NB4 (cell line): ENCODE measurements at regions not wholly inside any gene's neighbourhood (a gene's known extent, or its start where the extent isn't known, plus 50 kb on each side); places are given as distances from the start of the nearest gene placed in this dataset.

ENCODE experiments used
- POLR2A ChIP-seq: IDR thresholded peaks from 2 replicates; pipeline ENCODE4 v1.6.1; 2011; ENCODE audit warnings: mild to moderate bottlenecking; ENCODE audit not compliant: insufficient read length; ENCODE audit errors: extremely low read depth
- TF ChIP-seq, protein P1 (sequence below): IDR thresholded peaks from one replicate; pipeline ENCODE4 v1.5.1; 2012; ENCODE audit warnings: low read depth, low read length
- TF ChIP-seq, protein P2 (sequence below): IDR thresholded peaks from 2 replicates; pipeline ENCODE4 v1.6.1; 2011; ENCODE audit warnings: low read depth, low read length

GRCh38 chr14:35944847-35945246 lies 118.7 kb downstream of the BRMS1L start:
- TF ChIP-seq, protein P1, sequence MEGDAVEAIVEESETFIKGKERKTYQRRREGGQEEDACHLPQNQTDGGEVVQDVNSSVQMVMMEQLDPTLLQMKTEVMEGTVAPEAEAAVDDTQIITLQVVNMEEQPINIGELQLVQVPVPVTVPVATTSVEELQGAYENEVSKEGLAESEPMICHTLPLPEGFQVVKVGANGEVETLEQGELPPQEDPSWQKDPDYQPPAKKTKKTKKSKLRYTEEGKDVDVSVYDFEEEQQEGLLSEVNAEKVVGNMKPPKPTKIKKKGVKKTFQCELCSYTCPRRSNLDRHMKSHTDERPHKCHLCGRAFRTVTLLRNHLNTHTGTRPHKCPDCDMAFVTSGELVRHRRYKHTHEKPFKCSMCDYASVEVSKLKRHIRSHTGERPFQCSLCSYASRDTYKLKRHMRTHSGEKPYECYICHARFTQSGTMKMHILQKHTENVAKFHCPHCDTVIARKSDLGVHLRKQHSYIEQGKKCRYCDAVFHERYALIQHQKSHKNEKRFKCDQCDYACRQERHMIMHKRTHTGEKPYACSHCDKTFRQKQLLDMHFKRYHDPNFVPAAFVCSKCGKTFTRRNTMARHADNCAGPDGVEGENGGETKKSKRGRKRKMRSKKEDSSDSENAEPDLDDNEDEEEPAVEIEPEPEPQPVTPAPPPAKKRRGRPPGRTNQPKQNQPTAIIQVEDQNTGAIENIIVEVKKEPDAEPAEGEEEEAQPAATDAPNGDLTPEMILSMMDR: no peak
- no peak for TF ChIP-seq POLR2A
- TF ChIP-seq, protein P2, sequence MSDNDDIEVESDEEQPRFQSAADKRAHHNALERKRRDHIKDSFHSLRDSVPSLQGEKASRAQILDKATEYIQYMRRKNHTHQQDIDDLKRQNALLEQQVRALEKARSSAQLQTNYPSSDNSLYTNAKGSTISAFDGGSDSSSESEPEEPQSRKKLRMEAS: no peak
